H1 (cell line): ENCODE measurements at regions not wholly inside any gene's neighbourhood (a gene's known extent, or its start where the extent isn't known, plus 50 kb on each side); places are given as distances from the start of the nearest gene placed in this dataset.

ENCODE experiments used
- SP2 ChIP-seq: IDR thresholded peaks from 2 replicates; pipeline ENCODE4 v1.6.1; 2012; ENCODE audit warnings: mild to moderate bottlenecking, low read length, inconsistent platforms

GRCh38 chr12:46935271-46935847 is 109.6 kb upstream of the SLC38A4 start (continued):
- no peak for TF ChIP-seq SP2
